Prostate gland (tissue), 2 donors: ENCODE measurements at regions not wholly inside any gene's neighbourhood (a gene's known extent, or its start where the extent isn't known, plus 50 kb on each side); places are given as distances from the start of the nearest gene placed in this dataset.

Experiments used
- DNase-seq: peaks from one replicate; pipeline ENCODE4 v3.0.0-alpha.2; 2019; ENCODE audit warnings: low spot score
- H3K27ac ChIP-seq, 2 donors: fragments of 200-600 bp; sonication (generic); 2 replicates each; pipeline ENCODE4 v1.5.1; 2017 to 2019
- H3K27me3 ChIP-seq: fragments of 200-600 bp; sonication (generic); replicated peaks from 2 replicates; pipeline ENCODE4 v1.5.1; 2019; ENCODE audit not compliant: insufficient read depth
- H3K36me3 ChIP-seq, 2 donors: fragments of 200-600 bp; sonication (generic); 1 replicate in 1 of 2; 2 replicates in 1 of 2; pipeline versions ENCODE4 v1.5.1 to v1.8.1; 2017 to 2019
- H3K4me1 ChIP-seq: fragments of 200-600 bp; sonication (generic); replicated peaks from 2 replicates; pipeline ENCODE4 v1.5.1; 2019
- H3K4me3 ChIP-seq, 2 donors: fragments of 200-600 bp; sonication (generic); 2 replicates each; pipeline ENCODE4 v1.5.1; 2017 to 2019
- H3K9me3 ChIP-seq: fragments of 200-600 bp; sonication (generic); 2 replicates; pipeline ENCODE4 v1.5.1; 2017
- POLR2A ChIP-seq: fragments of 450-650 bp; IDR thresholded peaks from one replicate; pipeline ENCODE4 v1.6.1; 2016; ENCODE audit warnings: antibody characterized with exemption, mild to moderate bottlenecking
- POLR2AphosphoS5 ChIP-seq: sonication (generic); formaldehyde crosslinking; IDR thresholded peaks from one replicate; pipeline ENCODE4 v1.6.1; 2017; ENCODE audit warnings: antibody characterized with exemption
- WGBS: methylation state at CpG from one replicate; pipeline ENCODE4 v1.1.5; 2018; 5-methylcytosine and 5-hydroxymethylcytosine counted together
- intact Hi-C: fragments of 100-400 bp; cut with DNase I; formaldehyde crosslinking; loops from one replicate; pipeline ENCODE4 v1.14.2; 2022
- TF ChIP-seq, protein P1 (sequence below), 4 experiments: fragments of 200-600 bp in 2 of 4; fragments of 450-650 bp in 2 of 4; sonication (generic) in 2 of 4; IDR thresholded peaks; 1 replicate in 3 of 4; 2 replicates in 1 of 4; pipeline ENCODE4 v1.5.1; 2016 to 2019; ENCODE audit warnings: antibody characterized with exemption in 4 of 4, mild to moderate bottlenecking in 2 of 4, moderate library complexity in 2 of 4

DNA sequence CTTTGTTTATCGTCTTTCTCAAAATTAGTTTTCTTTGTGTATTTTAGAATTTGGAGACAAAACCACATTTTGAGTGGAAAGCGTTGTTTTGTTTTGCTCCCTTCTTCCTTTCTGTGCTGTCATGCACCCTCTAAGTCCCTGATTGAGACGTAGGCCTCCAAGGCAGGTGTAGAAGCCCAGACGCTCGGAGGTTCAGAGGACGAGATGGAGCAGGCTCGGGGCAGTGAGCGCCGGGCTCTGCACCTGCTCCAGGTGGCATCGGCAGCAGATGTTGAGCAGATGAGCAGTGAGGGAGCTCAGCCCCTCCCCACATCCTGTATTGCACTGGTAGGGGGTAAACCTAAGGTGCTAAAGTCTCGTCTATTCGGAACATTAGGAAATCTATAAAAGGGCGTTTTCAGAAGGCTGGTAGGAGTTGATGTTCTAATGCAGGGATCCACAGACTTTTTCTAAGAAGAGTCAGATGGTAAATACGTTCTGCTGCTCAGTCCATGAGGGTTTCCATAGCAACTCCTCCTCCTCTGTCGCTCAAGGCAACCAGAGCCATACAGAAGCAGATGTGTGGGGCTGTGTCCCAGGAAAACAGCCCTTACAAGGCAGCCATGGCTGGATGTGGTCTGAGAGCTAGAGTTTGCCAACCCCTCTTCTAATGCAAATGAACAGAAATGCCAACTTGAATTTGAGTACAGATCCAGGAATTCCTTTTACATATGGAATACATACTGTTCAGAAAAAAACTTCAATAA lies 724.2 kb downstream of the BRD1 start:
- H3K9me3 ChIP-seq: no peaks in the 10 kb centered on the region
- no peak for TF ChIP-seq POLR2AphosphoS5
- no peak for TF ChIP-seq POLR2A
- TF ChIP-seq, protein P1, sequence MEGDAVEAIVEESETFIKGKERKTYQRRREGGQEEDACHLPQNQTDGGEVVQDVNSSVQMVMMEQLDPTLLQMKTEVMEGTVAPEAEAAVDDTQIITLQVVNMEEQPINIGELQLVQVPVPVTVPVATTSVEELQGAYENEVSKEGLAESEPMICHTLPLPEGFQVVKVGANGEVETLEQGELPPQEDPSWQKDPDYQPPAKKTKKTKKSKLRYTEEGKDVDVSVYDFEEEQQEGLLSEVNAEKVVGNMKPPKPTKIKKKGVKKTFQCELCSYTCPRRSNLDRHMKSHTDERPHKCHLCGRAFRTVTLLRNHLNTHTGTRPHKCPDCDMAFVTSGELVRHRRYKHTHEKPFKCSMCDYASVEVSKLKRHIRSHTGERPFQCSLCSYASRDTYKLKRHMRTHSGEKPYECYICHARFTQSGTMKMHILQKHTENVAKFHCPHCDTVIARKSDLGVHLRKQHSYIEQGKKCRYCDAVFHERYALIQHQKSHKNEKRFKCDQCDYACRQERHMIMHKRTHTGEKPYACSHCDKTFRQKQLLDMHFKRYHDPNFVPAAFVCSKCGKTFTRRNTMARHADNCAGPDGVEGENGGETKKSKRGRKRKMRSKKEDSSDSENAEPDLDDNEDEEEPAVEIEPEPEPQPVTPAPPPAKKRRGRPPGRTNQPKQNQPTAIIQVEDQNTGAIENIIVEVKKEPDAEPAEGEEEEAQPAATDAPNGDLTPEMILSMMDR (IDR thresholded peaks at IDR 0.05): no peak
- 57% methylated on average over 15 of the region's 15 CpGs for WGBS
- no peak overlapping the region for H3K27ac ChIP-seq
- H3K27me3 ChIP-seq: peaks cover 31% of the 10 kb centered on the region
- H3K4me1 ChIP-seq: no peaks in the 10 kb centered on the region
- intact Hi-C loops: no loop called here
- H3K36me3 ChIP-seq: no peaks in the 10 kb centered on the region
- DNase-seq: no peak
- H3K4me3 ChIP-seq: no peak overlapping the region

DNA sequence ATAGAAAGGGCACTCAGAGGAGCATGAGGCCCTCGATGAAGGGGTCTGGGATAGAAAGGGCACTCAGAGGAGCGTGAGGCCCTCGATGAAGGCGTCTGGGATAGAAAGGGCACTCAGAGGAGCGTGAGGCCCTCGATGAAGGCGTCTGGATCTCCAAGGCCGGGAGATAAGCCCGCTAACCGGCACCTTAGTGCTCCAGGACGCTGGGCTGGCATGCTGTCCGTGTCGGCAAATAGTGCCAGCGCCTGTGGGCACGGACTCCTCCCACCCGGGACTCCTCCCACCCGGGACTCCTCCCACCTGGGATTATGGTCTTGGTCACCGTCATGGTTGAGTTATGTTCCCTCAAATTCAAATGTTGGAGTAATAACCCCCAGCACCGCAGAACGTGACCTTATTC lies 725.3 kb downstream of the BRD1 start:
- Histone ChIP-seq H3K27me3 (peaks cover 22% of the 10 kb centered on the region), H3K27ac (no peak overlapping the region), H3K36me3 (no peaks in the 10 kb centered on the region), H3K4me3 (no peak overlapping the region), H3K4me1 (no peaks in the 10 kb centered on the region), H3K9me3 (no peaks in the 10 kb centered on the region)
- no peak for DNase-seq
- TF ChIP-seq POLR2A (no peak), POLR2AphosphoS5 (no peak)
- TF ChIP-seq, protein P1 (IDR thresholded peaks at IDR 0.05): no peak
- WGBS: 92% methylated on average over 20 of the region's 20 CpGs
- intact Hi-C loops: no loop called here

DNA sequence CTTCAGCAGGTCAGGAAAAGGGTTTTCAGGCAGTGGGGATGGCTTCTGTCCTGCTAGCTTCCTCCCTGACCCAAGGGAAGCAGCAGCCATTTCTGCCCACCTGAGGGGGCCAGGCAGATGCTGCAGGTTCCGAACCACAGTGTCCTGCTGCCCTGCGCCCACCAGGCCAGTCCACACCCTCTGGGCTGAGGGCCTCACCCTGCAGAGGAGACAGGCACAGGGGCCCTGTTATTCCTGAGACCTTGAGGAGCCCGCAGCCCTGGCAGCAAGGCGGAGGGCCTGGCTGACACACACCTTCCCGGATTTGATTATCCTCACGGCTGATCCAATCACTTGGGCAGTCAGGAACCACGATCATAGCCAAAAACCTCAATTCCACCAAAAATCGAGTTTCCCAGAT lies 725.8 kb downstream of the BRD1 start:
- Histone ChIP-seq H3K36me3 (no peaks in the 10 kb centered on the region), H3K4me1 (no peaks in the 10 kb centered on the region), H3K27me3 (peaks cover 21% of the 10 kb centered on the region), H3K4me3 (no peak overlapping the region), H3K27ac (no peak overlapping the region), H3K9me3 (no peaks in the 10 kb centered on the region)
- DNase-seq: no peak
- WGBS: 78% methylated on average over 8 of the region's 8 CpGs
- TF ChIP-seq, protein P1 (IDR thresholded peaks at IDR 0.05): no peak
- TF ChIP-seq POLR2A: no peak
- no peak for TF ChIP-seq POLR2AphosphoS5
- intact Hi-C loops: no loop called here

DNA sequence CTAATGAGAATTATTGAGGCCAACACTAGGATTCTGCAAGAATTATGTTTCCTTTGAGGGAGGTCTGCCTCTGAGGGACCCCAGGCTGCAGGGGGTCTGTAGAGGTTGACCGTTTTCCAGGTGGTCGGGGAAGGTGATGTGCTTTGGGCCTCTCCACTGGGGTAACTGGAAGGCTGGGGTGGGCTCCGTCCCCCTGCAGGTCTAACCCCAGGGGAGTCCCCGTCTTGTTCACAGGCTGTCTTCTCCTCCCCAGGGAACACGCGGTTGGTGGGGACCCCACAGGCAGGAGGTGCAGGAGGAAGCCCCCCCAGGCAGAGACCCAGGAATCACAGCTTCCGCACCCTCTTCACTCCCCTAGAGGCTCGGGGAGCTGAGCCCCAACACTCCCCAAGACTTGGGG lies 726.4 kb downstream of the BRD1 start:
- Histone ChIP-seq H3K4me3 (no peak overlapping the region), H3K36me3 (no peaks in the 10 kb centered on the region), H3K9me3 (no peaks in the 10 kb centered on the region), H3K27ac (no peak overlapping the region), H3K27me3 (peaks cover 18% of the 10 kb centered on the region), H3K4me1 (no peaks in the 10 kb centered on the region)
- DNase-seq: no peak
- intact Hi-C loops: no loop called here
- TF ChIP-seq, protein P1 (IDR thresholded peaks at IDR 0.05): no peak
- no peak for TF ChIP-seq POLR2A
- no peak for TF ChIP-seq POLR2AphosphoS5
- WGBS: 83% methylated on average over 8 of the region's 8 CpGs

DNA sequence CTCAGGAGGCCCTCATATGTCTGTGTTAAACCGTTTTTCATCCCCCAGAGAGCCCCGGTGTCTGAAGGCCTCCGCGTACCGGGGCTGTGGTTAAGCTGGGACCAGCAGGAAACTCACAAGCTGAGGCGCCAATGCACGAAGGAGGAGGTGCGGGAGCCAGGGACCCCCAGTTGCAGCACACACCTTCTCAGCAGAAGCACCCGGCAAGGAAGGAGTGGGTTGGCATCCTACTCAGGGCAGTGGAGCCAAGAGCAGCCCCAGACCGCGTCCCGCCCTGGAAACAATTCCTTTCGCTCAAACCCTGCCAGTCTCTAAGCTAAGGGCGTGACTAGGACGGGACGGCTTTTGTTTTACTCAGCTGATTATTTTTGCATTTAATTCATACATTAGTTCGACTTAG lies 726.9 kb downstream of the BRD1 start:
- WGBS: 60% methylated on average over 17 of the region's 17 CpGs
- intact Hi-C loops: no loop called here
- Histone ChIP-seq H3K27ac (no peak overlapping the region), H3K36me3 (no peaks in the 10 kb centered on the region), H3K4me1 (no peaks in the 10 kb centered on the region), H3K27me3 (peaks cover 18% of the 10 kb centered on the region), H3K9me3 (no peaks in the 10 kb centered on the region), H3K4me3 (no peak overlapping the region)
- TF ChIP-seq, protein P1 (IDR thresholded peaks at IDR 0.05): no peak
- TF ChIP-seq POLR2AphosphoS5: no peak
- no peak for TF ChIP-seq POLR2A
- no peak for DNase-seq
